GM23248 (cell line): ENCODE measurements at regions not wholly inside any gene's neighbourhood (a gene's known extent, or its start where the extent isn't known, plus 50 kb on each side); places are given as distances from the start of the nearest gene placed in this dataset.

Experiments used
- EZH2 ChIP-seq: fragments of 200-600 bp; sonication (generic); IDR thresholded peaks from 2 replicates; pipeline ENCODE4 v1.6.1; 2018; ENCODE audit warnings: antibody characterized with exemption, mild to moderate bottlenecking; ENCODE audit not compliant: insufficient read depth, poor library complexity, severe bottlenecking
- EZH2phosphoT487 ChIP-seq: fragments of 200-600 bp; sonication (generic); IDR thresholded peaks from 2 replicates; pipeline ENCODE4 v1.6.1; 2018; ENCODE audit warnings: antibody characterized with exemption, moderate library complexity, mild to moderate bottlenecking, low read depth; ENCODE audit not compliant: insufficient read depth

GRCh38 chr10:53009961-53010907, 237.7 kb upstream of the MBL2 start:
- TF ChIP-seq EZH2phosphoT487 (no peak), EZH2 (no peak)
